ENCODE measurements at regions not wholly inside any gene's neighbourhood (a gene's known extent, or its start where the extent isn't known, plus 50 kb on each side); places are given as distances from the start of the nearest gene placed in this dataset.

- Histone ChIP-seq H3K4me3 (ENCODE audit: low read depth, low read length) (no peak overlapping the region), H3K27me3 (ENCODE audit: control insufficient read depth, insufficient read depth, low read length) (no peaks in the 10 kb centered on the region), H3K36me3 (ENCODE audit: control insufficient read depth, insufficient read depth, low read length) (no peaks in the 10 kb centered on the region)
- FAIRE-seq (no peak), DNase-seq (ENCODE audit: low read depth) (no peak)
- no peak for TF ChIP-seq CTCF (IDR thresholded peaks at IDR 0.05; ENCODE audit: insufficient read depth, low read length, severe bottlenecking)
Observed at GRCh38 chr3:102122527-102122926, 273.2 kb downstream of the NFKBIZ start.

GRCh38 chr3:102123590-102124190 lies 274.4 kb downstream of the NFKBIZ start:
- peak; percentile 88 for DNase-seq (ENCODE audit: low read depth)

GRCh38 chr3:102124282-102124681 lies 275.0 kb downstream of the NFKBIZ start:
- no peak for TF ChIP-seq CTCF (IDR thresholded peaks at IDR 0.05; ENCODE audit: insufficient read depth, low read length, severe bottlenecking)
- H3K27me3 ChIP-seq (ENCODE audit: control insufficient read depth, insufficient read depth, low read length), result no peaks in the 10 kb centered on the region
- FAIRE-seq (no peak), DNase-seq (ENCODE audit: low read depth) (peak; percentile 98)
- no peak overlapping the region for H3K4me3 ChIP-seq (ENCODE audit: low read depth, low read length)
- H3K36me3 ChIP-seq (ENCODE audit: control insufficient read depth, insufficient read depth, low read length), result no peaks in the 10 kb centered on the region

More at GRCh38 chr3:102123590-102124190, 274.4 kb downstream of the NFKBIZ start:
- Histone ChIP-seq H3K27me3 (ENCODE audit: control insufficient read depth, insufficient read depth, low read length) (no peaks in the 10 kb centered on the region), H3K4me3 (ENCODE audit: low read depth, low read length) (no peak overlapping the region), H3K36me3 (ENCODE audit: control insufficient read depth, insufficient read depth, low read length) (no peaks in the 10 kb centered on the region)
- no peak for TF ChIP-seq CTCF (IDR thresholded peaks at IDR 0.05; ENCODE audit: insufficient read depth, low read length, severe bottlenecking)
- FAIRE-seq, result no peak

GRCh38 chr3:102124704-102125103 lies 275.4 kb downstream of the NFKBIZ start:
- no peak for TF ChIP-seq CTCF (IDR thresholded peaks at IDR 0.05; ENCODE audit: insufficient read depth, low read length, severe bottlenecking)
- FAIRE-seq, result no peak

GRCh38 chr3:102125197-102125993 lies 276.1 kb downstream of the NFKBIZ start:
- Histone ChIP-seq H3K36me3 (ENCODE audit: control insufficient read depth, insufficient read depth, low read length) (no peaks in the 10 kb centered on the region), H3K4me3 (ENCODE audit: low read depth, low read length) (no peak overlapping the region), H3K27me3 (ENCODE audit: control insufficient read depth, insufficient read depth, low read length) (no peaks in the 10 kb centered on the region)
- FAIRE-seq, result no peak
- no peak for TF ChIP-seq CTCF (IDR thresholded peaks at IDR 0.05; ENCODE audit: insufficient read depth, low read length, severe bottlenecking)
- no peak for DNase-seq (ENCODE audit: low read depth)

More at GRCh38 chr3:102124704-102125103, 275.4 kb downstream of the NFKBIZ start:
- Histone ChIP-seq H3K27me3 (ENCODE audit: control insufficient read depth, insufficient read depth, low read length) (no peaks in the 10 kb centered on the region), H3K4me3 (ENCODE audit: low read depth, low read length) (no peak overlapping the region), H3K36me3 (ENCODE audit: control insufficient read depth, insufficient read depth, low read length) (no peaks in the 10 kb centered on the region)
- DNase-seq (ENCODE audit: low read depth), result no peak
